ENCODE measurements at regions not wholly inside any gene's neighbourhood (a gene's known extent, or its start where the extent isn't known, plus 50 kb on each side); places are given as distances from the start of the nearest gene placed in this dataset.

DNA sequence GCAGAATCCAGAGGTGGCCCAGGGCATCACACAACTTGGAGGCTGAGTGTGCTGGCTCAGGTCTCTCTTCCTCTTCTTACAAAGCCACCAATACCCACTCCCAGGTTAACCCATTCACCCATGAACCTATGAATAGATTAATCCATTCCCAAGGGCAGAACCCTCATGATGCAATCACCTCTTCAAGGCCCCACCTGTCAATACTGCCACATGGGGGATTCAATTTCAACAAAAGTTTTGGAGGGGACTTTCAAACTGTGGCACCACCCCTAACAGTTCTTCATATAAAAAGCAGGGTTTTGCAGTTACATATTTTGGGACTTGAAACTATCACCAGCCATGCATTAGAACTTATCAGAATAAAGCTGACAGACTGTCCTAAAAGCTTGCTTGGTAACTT is 193.6 kb upstream of the RNF32 start:
- Histone ChIP-seq H3K27ac (no peak overlapping the region), H3K4me3 (replicated peaks in 1 of 3) (no peak overlapping the region), H3K4me1 (no peaks in the 10 kb centered on the region), H3K9me3 (no peaks in the 10 kb centered on the region), H3K36me3 (no peaks in the 10 kb centered on the region), H3K27me3 (no peaks in the 10 kb centered on the region)
- DNase-seq = no peak
- intact Hi-C loops (cut with DNase I) = no loop called here
- no peak for TF ChIP-seq POLR2A (IDR thresholded peaks at IDR 0.05)
- TF ChIP-seq, protein P1, sequence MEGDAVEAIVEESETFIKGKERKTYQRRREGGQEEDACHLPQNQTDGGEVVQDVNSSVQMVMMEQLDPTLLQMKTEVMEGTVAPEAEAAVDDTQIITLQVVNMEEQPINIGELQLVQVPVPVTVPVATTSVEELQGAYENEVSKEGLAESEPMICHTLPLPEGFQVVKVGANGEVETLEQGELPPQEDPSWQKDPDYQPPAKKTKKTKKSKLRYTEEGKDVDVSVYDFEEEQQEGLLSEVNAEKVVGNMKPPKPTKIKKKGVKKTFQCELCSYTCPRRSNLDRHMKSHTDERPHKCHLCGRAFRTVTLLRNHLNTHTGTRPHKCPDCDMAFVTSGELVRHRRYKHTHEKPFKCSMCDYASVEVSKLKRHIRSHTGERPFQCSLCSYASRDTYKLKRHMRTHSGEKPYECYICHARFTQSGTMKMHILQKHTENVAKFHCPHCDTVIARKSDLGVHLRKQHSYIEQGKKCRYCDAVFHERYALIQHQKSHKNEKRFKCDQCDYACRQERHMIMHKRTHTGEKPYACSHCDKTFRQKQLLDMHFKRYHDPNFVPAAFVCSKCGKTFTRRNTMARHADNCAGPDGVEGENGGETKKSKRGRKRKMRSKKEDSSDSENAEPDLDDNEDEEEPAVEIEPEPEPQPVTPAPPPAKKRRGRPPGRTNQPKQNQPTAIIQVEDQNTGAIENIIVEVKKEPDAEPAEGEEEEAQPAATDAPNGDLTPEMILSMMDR (IDR thresholded peaks at IDR 0.05) = no peak

DNA sequence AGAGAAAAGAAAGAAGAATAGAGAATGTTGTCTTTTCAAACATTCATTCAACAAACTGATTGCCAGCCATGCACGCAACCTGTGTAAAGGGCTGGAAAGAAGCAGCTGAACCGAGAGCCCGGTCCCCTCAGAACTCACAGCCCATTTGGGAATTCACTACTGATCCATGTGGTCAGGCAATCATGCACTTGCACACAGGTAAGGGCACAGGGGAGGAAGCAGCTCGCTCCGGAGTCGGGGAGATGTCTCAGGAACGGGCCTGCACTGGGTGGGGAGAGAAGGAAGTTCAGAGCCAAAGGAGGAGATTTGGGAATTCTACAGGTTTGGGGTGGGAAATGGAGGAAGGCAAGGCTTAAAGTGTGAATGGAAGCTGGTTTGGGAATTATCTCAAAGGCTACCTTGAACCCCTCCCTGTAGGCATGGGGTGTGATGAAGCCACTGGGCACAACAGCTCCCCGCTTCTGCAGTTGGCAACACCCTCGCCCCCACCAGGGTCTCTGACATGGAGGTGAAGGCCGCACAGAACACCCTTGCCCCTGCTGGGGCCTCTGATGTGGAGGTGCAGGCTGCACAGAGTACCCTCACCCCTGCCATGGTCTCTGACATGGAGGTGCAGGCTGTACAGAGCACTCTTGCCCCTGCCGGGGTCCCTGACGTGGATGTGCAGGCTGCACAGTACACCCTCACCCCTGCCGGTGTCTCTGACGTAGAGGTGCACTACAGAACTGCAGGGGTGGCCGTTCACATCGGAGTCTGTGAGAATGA is 194.4 kb upstream of the RNF32 start:
- TF ChIP-seq, protein P1 (IDR thresholded peaks at IDR 0.05) = no peak
- no peak for TF ChIP-seq POLR2A (IDR thresholded peaks at IDR 0.05)
- WGBS, 2 donors = 84% methylated on average over 11 to 16 of the region's 16 CpGs
- no peaks in the 10 kb centered on the region for H3K4me1 ChIP-seq
- no peak overlapping the region for H3K4me3 ChIP-seq (replicated peaks in 1 of 3)
- intact Hi-C loops (cut with DNase I) = no loop called here
- DNase-seq = no peak
- no peaks in the 10 kb centered on the region for H3K36me3 ChIP-seq
- H3K27ac ChIP-seq = no peak overlapping the region
- no peaks in the 10 kb centered on the region for H3K27me3 ChIP-seq
- no peaks in the 10 kb centered on the region for H3K9me3 ChIP-seq

DNA sequence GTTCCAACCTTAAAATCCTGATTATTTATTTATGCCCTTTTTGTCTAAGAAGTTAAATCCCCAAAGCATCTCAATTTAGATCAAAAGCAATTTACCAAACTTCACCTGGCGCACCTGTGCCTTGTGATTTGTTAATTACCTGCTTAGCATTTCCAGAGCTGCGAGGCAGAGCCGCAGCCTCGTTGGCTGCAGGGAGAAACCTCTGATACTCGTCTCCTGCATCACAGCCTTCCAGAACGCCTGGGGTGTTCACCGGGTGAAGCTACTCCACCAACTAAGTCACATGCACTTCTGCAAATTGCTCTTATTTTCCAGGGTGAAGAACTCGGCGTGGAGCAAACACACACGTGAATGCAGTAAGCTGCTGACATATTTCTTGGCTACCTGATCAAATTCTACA is 198.1 kb upstream of the RNF32 start:
- Histone ChIP-seq H3K27me3 (no peaks in the 10 kb centered on the region), H3K4me1 (no peaks in the 10 kb centered on the region), H3K27ac (no peak overlapping the region), H3K4me3 (replicated peaks in 1 of 3) (no peak overlapping the region), H3K36me3 (no peaks in the 10 kb centered on the region), H3K9me3 (no peaks in the 10 kb centered on the region)
- 52 to 55% methylated on average over 10 of the region's 10 CpGs for WGBS, 2 donors
- DNase-seq = no peak
- intact Hi-C loops (cut with DNase I) = no loop called here
- TF ChIP-seq, protein P1 (IDR thresholded peaks at IDR 0.05) = no peak
- no peak for TF ChIP-seq POLR2A (IDR thresholded peaks at IDR 0.05)

DNA sequence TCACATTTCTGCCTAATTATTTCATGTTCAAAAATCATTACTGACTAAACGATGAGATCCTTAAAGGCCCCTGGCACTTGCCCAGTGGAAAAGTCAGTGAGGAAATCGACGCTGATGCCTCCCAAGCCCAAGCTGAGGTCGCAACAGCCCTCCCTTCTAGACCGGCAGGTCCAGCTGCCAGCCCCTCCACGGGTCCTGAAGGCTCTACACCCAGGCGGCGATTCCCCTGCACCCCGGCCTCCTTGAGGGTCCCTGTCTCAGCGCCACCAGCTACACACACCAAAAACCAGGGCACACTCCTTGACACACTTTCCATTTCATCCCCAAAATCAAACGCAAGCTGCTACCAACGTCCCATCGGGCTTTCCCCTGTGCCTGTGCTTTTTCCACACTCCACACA is 200.1 kb upstream of the RNF32 start:
- intact Hi-C loops (cut with DNase I) = no loop called here
- 86 to 89% methylated on average over 11 to 13 of the region's 13 CpGs for WGBS, 2 donors
- Histone ChIP-seq H3K36me3 (no peaks in the 10 kb centered on the region), H3K27me3 (no peaks in the 10 kb centered on the region), H3K4me1 (no peaks in the 10 kb centered on the region), H3K9me3 (no peaks in the 10 kb centered on the region), H3K27ac (no peak overlapping the region), H3K4me3 (replicated peaks in 1 of 3) (no peak overlapping the region)
- no peak for DNase-seq
- TF ChIP-seq, protein P1 (IDR thresholded peaks at IDR 0.05) = no peak
- TF ChIP-seq POLR2A (IDR thresholded peaks at IDR 0.05) = no peak

DNA sequence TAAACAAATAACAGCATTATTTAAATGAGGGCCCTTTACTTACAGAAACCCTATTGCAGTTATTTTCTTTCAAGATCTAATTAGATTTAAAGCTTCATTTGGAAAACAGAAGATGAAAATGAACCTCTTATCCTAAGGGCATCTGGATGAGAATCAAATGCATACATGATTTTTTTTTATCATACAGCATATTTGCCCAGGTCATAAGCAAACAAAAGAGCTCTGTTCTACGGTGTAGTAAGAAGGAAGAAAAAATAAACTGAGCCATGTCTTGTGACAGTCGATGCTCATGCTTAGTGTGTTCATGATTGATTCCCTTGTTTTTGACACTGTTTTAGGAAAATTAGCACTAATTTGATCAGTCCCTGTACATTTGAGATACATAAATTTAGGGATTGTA is 202.6 kb upstream of the RNF32 start:
- Histone ChIP-seq H3K4me1 (no peaks in the 10 kb centered on the region), H3K36me3 (no peaks in the 10 kb centered on the region), H3K4me3 (replicated peaks in 1 of 3) (no peak overlapping the region), H3K27ac (no peak overlapping the region), H3K27me3 (no peaks in the 10 kb centered on the region), H3K9me3 (no peaks in the 10 kb centered on the region)
- TF ChIP-seq, protein P1 (IDR thresholded peaks at IDR 0.05) = no peak
- intact Hi-C loops (cut with DNase I) = no loop called here
- WGBS, 2 donors = 83 to 90% methylated on average over 2 of the region's 2 CpGs
- no peak for DNase-seq

All from thyroid gland (tissue), 4 donors.